Dermis blood vessel endothelial cell (primary cell): ENCODE measurements at regions not wholly inside any gene's neighbourhood (a gene's known extent, or its start where the extent isn't known, plus 50 kb on each side); places are given as distances from the start of the nearest gene placed in this dataset.
"Not testable (repeated sequence)": the region's sequence is repeated elsewhere in the genome, so short reads cannot be mapped to it uniquely, and the experiment has no call there.

Experiments
- DNase-seq: peaks from one replicate; pipeline ENCODE4 v3.0.0; 2010

DNA sequence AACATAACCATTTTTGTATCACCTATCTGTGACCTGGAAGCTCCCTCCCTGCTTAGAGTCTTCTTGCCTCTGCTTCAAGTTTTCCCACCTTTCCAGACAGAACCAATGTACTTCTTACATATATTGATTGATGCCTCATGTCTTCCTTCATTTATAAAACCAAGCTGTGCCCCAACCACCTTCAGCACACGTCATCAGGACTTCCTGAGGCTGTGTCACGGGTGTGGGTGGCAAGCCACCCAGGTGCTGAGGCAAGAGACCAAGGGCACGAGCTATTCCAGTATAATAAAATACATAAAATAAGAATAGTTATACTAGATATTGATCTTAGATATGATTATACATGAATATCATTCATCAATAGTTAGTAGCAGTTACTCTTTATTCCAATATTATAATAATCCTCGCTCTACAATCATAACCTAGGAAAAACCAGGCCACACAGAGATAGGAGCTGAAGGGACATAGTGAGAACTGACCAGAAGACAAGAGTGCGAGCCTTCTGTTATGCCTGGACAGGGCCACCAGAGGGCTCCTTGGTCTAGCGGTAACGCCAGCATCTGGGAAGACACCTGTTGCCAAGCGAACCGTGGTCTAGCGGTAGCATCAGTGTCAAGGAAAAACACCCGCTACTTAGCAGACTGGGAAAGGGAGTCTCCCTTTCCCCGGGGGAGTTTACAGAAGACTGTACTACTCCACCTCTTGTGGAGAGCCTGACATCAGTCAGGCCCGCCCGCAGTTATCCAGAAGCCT is 180.2 kb upstream of the ERCC4 start:
- DNase-seq, result not testable (repeated sequence)

GRCh38 chr16:13742928-13743327 is 177.0 kb upstream of the ERCC4 start:
- no peak for DNase-seq

- DNase-seq, result no peak
These were observed 176.4 kb upstream of the ERCC4 start for GRCh38 chr16:13743571-13743970.

DNA sequence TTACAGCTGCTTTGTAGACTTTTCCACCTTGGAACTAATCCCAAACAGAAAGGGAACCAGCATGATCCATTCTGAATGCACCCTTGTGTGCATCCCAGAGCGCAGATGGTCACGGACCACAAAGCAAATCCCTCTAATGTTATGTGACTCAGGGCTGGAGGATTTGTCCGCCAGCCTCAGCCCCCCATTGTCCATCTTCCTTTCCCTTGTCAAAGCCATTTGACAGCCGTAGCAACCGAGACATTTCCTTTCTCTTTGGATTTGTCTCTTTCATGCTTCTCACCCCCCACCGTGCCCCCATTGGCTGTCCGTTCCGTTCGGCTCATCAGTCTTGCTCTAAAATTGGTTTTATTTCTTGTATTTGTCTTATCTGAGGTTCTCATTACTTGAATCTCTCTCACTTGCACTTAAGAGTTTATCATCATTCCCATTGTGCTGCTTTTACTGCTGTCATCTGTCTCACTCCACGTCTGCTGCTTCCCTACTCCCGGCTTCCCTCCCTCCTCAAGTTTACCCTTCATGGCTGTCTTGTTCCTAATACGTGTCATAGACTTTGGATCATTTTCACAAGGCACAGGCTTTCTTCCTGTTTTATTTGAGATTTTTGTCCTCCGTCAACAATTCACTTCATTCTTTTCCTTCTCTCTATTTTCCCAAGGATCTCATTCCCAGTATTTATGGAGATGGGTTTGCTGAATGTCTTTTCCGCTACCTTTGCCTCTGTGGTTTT is 163.4 kb upstream of the ERCC4 start:
- no peak for DNase-seq

- no peak for DNase-seq
These were observed 153.6 kb upstream of the ERCC4 start for GRCh38 chr16:13766334-13766733.

DNA sequence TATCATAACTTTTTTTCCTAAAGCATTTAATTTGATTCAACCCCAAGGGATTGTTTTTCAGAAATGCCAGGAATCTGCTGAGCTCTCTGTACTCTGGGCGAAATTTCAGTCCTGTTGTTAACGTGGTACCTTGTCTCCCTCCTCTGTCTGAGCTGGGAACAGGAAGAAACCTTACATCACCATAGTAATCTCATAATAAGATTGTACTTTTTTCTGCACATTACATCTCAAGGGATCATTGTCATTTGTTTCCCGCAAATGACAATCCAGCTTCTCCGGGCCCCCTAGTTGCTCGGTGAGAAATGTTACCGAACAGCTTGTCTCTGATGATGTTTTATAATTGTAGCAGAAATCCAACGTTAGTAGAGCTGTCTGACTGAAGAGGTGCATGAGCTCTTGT is 152.7 kb upstream of the ERCC4 start:
- no peak for DNase-seq

DNA sequence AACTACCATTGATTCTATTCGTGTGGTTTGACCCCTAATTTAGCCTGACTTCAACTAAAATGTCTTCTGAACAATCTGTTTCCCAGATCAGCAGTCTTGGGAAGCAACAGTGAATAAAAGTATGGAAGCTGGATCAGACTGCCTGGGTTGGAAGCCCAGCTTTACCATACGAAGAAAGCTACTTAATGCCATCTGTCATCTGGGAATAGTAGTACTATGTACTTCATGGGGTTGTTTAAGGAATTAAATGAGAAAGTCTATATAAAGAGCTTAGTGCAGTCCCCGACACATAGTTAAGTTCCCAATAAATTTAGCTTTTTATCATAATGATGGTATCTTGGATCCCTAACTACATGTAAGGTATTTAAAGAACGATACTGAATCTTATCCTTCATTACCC is 151.5 kb upstream of the ERCC4 start:
- no peak for DNase-seq

- DNase-seq, result no peak
These were observed 149.5 kb upstream of the ERCC4 start for GRCh38 chr16:13770436-13770835.

GRCh38 chr16:13772782-13773181 is 147.2 kb upstream of the ERCC4 start:
- DNase-seq, result no peak

DNA sequence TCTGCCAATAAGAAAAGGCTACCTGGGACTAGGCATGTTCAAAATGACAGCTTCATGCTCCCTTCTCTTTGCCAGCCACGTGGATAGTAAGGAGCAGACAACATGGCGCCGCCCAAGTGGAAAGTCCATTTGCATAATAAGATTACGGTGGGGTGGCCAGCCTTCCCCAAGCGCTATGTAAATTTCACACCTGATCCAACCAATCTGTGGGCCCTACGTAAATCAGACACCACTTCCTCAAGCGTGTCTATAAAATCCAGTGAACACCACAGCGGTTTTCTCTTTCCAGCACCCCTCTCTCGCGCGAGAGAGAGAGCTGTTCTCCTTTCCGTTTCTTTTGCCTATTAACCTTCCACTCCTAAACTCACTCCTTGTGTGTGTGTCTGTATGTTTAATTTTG is 140.3 kb upstream of the ERCC4 start:
- no peak for DNase-seq

GRCh38 chr16:13780406-13781168 is 139.4 kb upstream of the ERCC4 start:
- no peak for DNase-seq

GRCh38 chr16:13781169-13781564 is 138.8 kb upstream of the ERCC4 start:
- DNase-seq, result no peak

DNA sequence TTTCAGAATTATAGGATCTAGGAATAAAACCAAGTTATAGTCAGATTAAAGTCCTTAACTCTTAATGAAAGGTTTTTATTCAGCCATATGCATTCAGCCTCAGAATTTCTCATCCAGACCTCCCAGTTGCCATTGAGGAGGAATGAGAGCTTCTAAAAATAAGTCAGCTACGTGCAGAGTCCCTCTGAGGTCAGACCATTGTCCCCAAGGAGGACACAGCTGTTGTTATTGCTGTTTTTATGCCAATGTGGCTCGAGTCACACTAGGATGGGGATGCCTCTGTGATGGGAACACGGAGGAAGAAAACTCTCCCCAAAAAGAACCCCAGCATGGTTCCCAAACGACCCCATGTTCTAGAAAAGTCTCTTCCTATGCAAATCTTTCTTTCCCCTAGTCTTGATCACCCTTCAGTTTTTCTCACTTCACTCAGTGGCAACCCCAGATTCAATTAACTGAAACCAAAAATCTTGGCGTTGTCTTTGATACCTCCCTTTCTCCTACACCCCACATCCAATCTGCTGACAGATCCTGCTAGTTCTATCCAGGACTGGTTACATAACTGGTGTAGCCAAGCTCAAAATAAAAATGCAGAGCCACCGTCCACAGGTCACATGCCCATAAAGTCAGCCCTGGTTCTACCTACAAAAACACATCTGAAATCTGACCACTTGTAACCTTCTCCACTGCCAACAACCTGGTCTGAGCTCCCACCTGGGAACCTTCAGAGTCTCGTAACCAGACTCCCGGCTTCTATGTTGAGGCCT is 138.2 kb upstream of the ERCC4 start:
- no peak for DNase-seq

- no peak for DNase-seq
These were observed 128.9 kb upstream of the ERCC4 start for GRCh38 chr16:13791095-13791494.

GRCh38 chr16:13793841-13794409 is 126.0 kb upstream of the ERCC4 start:
- no peak for DNase-seq

DNA sequence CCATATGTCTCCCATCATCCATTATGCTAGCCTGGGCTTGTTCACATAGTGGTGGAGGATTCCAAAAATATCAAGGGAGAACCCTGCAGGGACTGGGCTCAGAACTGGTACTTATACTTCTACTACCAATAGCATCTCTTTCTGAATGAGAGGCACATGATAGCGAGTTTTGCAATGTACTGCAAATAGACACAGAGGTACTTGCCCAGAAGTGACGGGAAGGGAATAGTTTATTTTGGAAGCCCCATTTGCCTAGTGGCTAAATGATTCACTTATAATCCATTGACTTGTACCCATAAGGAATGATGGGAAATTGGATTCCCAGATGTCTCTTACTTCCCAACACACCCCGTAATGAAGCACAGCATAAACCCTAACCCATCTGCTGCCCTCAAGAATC is 124.8 kb upstream of the ERCC4 start:
- no peak for DNase-seq

GRCh38 chr16:13797718-13798117 is 122.2 kb upstream of the ERCC4 start:
- DNase-seq, result no peak

DNA sequence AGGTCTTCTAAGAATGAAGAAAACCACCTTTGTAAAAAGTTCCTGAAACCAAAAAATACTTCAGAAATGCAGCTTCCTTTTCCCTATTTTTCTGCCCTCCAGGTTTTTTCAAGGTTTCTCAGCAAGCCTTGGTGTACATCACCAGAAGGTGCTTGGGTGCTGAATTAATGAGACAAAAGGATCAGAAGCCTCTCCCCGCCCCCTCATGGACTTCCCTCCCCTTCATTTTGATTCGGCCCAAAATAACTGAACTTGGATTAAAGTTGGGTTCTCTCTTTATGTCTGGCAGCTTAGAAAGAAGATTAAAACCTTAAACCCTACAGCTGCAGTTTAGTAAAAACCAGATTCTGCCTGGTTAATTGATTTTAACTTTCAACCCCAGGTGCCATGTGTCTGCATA is 121.7 kb upstream of the ERCC4 start:
- DNase-seq, result no peak

DNA sequence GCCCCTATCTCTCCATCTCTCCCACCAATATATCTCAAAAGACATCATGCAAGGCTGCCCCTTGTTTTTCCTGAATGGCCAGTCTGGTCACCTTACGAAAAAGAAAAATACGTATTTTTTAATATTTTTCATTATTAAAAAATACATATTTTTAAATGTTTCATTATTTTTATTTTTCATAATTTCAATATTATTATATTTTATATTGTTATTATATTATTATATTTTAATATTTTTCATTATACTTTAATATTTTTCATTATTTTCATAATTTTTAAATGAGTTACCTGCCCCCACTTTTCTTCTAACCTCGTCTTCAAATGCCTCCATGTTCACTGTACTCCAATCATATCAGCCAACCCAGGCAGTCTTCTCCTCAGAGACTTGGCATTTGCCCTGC is 116.0 kb upstream of the ERCC4 start:
- DNase-seq, result no peak

DNA sequence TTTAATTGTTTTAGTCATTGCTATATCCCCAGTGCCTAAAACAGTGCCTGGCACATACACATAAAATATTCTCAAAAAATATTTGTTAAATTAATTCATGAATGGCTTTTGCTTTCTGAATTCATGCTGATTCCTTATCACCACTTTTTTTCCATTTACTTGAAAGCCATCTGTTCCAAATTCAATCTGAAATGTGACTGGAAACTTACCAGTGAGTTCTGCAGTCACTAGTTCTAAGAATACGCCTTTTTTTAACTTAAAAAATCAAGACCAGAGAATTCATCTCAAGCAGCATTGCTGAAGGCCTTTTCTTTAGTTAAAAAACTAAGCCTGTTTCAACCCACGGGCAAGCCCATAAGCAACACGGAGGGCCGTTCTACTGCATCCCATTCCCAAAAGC is 114.0 kb upstream of the ERCC4 start:
- DNase-seq, result no peak

DNA sequence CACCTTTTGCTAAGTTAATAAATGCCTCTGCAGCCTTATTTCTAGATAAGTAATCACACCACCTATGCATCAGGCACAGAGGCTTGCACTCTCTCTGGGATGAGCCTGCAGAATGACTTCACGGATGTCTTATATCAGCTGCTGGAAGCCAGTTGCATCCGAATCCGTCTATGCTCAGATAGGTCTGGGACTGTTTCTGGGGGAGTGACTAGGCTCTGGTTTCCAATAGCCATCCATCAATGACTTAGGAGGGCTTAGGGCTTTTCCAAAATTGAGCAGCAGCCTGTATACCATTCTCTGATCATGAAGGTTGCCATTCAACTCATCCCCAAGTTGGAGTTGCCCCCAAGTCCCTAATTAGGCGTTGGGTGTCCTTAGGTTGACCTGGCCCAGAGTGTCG is 113.3 kb upstream of the ERCC4 start:
- DNase-seq, result no peak

GRCh38 chr16:13808102-13808501 is 111.9 kb upstream of the ERCC4 start:
- no peak for DNase-seq

DNA sequence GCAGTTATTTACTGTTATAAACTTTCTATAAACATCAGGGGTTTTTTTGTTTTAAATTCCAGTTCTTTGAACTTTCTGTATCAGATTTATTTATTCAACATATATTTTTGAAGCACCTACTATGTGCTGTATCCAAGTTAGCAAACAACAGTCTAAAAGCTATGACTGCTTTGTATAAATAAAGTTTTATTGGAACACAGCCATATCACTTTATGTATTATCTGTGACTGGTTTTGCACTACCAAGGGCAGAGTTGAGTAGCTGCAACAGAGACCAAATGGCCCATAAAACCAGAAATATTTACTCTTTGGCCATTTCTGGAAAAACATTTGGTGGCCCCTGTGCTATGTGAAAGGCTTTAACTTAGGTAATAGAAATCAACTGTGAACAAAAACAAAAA is 110.2 kb upstream of the ERCC4 start:
- no peak for DNase-seq
